ENCODE measurements at regions not wholly inside any gene's neighbourhood (a gene's known extent, or its start where the extent isn't known, plus 50 kb on each side); places are given as distances from the start of the nearest gene placed in this dataset.
"Not testable (repeated sequence)": the region's sequence is repeated elsewhere in the genome, so short reads cannot be mapped to it uniquely, and the experiment has no call there.

DNA sequence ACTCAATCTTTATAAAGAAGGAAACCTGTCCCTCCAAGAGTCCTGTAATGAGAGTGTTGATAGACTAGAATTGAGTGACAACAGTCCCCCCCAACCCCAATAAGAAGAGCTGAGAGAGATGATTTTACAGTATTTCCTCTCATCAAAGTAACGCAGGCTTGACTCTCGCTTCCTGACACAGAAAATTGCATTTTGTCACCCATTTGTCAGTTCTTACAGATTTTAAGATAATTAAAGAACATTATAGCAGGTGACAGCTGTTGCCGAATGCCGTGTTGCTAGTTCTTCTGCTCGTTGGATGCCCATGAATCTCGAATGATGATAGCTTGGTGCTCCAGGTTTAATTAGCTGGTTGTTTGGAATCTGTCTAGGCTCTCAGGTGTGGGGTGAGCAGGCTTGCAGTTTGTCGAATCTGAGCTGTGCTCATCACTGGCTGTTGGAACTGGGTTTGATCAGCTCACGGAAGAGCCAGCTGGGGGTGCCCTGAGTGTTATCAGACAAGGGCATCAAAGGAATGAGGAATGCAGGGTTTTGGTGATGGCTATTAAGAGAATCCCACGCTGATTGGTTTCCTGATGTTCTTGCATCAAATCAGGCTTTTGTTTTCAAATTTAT, 84.8 kb upstream of the CPHXL start:
- no peaks in the 10 kb centered on the region for H3K4me1 Mint-ChIP-seq
- H3K27ac Mint-ChIP-seq, result no peak overlapping the region
- peaks cover 60% of the 10 kb centered on the region for H3K27me3 Mint-ChIP-seq
- no peak for ATAC-seq
- no peak for DNase-seq
- H3K9me3 ChIP-seq (ENCODE audit: control insufficient read depth, low read length, poor library complexity, severe bottlenecking), result no peaks in the 10 kb centered on the region
- H3K36me3 Mint-ChIP-seq (ENCODE audit: low read depth), result peaks cover 3% of the 10 kb centered on the region
- H3K4me3 Mint-ChIP-seq, result no peak overlapping the region

DNA sequence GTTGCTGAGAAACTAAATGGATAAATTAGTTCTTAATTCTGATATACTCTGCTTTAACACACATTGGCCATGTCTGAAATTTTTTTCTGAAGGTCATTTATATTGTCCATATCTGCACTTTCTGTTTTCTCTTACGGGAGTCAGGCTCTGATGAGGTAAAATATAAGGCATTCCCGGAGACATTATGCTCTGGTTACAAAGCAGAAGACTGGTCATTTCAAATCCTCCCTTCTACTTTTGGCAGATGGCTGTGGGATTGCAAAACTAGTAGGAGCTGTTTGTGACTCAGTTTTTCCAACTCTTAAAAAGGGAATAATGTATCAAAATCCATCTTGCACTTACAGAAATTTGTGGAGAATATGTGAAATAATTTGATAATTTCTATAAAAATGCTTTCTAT, 92.2 kb upstream of the CPHXL start:
- peaks cover 3% of the 10 kb centered on the region for H3K9me3 ChIP-seq (ENCODE audit: control insufficient read depth, low read length, poor library complexity, severe bottlenecking)
- H3K36me3 Mint-ChIP-seq (ENCODE audit: low read depth), result peaks cover 6% of the 10 kb centered on the region
- no peak for DNase-seq
- H3K4me1 Mint-ChIP-seq, result no peaks in the 10 kb centered on the region
- no peak overlapping the region for H3K4me3 Mint-ChIP-seq
- no peak overlapping the region for H3K27ac Mint-ChIP-seq
- ATAC-seq, result no peak
- H3K27me3 Mint-ChIP-seq, result peaks cover 34% of the 10 kb centered on the region

DNA sequence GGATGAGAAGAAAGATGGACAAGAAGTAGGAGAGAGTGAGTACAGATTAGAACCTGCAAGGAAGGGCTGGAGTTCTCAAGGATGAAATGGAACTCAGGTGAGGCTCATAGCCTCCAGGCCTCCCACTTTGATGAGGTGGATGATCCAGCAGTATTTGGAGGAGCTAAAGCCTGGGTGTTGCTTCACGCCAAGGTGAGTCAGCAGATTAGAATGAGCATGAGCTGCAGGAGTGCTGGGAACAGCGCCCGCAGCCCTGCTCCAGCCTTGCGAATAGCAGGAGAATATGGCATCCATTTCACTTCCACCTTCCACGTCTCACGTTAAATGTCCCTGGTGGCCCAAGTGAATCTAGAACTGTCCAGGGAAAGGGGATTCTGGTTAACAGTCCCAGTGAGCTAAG, 94.4 kb upstream of the CPHXL start:
- peaks cover 3% of the 10 kb centered on the region for H3K9me3 ChIP-seq (ENCODE audit: control insufficient read depth, low read length, poor library complexity, severe bottlenecking)
- ATAC-seq, result no peak
- H3K4me3 Mint-ChIP-seq, result no peak overlapping the region
- no peaks in the 10 kb centered on the region for H3K4me1 Mint-ChIP-seq
- H3K27ac Mint-ChIP-seq, result no peak overlapping the region
- H3K36me3 Mint-ChIP-seq (ENCODE audit: low read depth), result peaks cover 3% of the 10 kb centered on the region
- peaks cover 22% of the 10 kb centered on the region for H3K27me3 Mint-ChIP-seq
- no peak for DNase-seq

DNA sequence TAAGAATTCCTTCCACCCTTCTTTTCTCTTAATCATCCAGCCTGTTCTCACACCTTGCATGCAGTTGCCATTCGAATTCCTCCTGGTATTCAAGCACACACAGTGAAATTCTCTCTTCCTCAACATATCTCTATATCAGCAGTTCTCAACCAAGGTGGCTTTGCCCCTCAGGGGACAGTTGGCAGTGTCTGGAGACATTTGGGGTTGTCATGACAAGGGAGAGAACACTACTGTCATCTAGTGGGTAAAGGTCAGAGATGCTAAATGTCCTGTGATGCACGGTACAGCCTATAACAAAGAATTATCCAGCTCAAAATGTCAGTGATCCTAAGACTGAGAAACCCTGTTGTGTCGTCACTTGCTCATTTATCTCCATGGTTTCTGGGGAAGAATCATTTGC, 94.8 kb upstream of the CPHXL start:
- H3K27ac Mint-ChIP-seq, result no peak overlapping the region
- H3K9me3 ChIP-seq (ENCODE audit: control insufficient read depth, low read length, poor library complexity, severe bottlenecking), result peaks cover 3% of the 10 kb centered on the region

DNA sequence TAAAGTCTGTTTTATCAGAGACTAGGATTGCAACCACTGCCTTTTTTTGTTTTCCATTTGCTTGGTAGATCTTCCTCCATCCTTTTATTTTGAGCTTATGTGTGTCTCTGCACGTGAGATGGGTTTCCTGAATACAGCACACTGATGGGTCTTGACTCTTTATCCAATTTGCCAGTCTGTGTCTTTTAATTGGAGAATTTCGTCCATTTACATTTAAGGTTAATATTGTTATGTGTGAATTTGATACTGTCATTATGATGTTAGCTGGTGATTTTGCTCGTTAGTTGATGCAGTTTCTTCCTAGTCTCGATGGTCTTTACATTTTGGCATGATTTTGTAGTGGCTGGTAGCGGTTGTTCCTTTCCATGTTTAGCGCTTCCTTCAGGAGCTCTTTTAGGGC, 99.5 kb upstream of the CPHXL start:
- ATAC-seq, result not testable (repeated sequence)

More for the DNA sequence above, 94.8 kb upstream of the CPHXL start:
- DNase-seq, result no peak
- Mint-ChIP-seq H3K4me3 (no peak overlapping the region), H3K36me3 (ENCODE audit: low read depth) (peaks cover 3% of the 10 kb centered on the region), H3K4me1 (no peaks in the 10 kb centered on the region), H3K27me3 (peaks cover 22% of the 10 kb centered on the region)
- no peak for ATAC-seq

DNA sequence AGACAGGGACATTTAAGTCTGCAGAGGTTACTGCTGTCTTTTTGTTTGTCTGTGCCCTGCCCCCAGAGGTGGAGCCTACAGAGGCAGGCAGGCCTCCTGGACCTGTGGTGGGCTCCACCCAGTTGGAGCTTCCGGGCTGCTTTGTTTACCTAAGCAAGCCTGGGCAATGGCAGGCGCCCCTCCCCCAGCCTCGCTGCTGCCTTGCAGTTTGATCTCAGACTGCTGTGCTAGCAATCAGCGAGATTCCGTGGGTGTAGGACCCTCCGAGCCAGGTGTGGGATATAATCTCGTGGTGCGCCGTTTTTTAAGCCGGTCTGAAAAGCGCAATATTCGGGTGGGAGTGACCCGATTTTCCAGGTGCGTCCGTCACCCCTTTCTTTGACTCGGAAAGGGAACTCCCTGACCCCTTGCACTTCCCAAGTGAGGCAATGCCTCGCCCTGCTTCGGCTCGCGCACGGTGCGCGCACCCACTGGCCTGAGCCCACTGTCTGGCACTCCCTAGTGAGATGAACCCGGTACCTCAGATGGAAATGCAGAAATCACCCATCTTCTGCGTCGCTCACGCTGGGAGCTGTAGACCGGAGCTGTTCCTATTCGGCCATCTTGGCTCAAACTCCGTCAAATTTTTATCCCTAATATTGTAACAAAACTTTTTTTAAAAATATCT, 101.2 kb upstream of the CPHXL start:
- DNase-seq; H3K36me3 Mint-ChIP-seq (ENCODE audit: low read depth); H3K4me1 Mint-ChIP-seq; H3K9me3 ChIP-seq (ENCODE audit: control insufficient read depth, low read length, poor library complexity, severe bottlenecking); H3K27me3 Mint-ChIP-seq; H3K27ac Mint-ChIP-seq; ATAC-seq; H3K4me3 Mint-ChIP-seq: not testable (repeated sequence)

More for the DNA sequence above, 99.5 kb upstream of the CPHXL start:
- not testable (repeated sequence) for H3K9me3 ChIP-seq (ENCODE audit: control insufficient read depth, low read length, poor library complexity, severe bottlenecking); DNase-seq; H3K27me3 Mint-ChIP-seq; H3K36me3 Mint-ChIP-seq (ENCODE audit: low read depth); H3K4me3 Mint-ChIP-seq; H3K4me1 Mint-ChIP-seq; H3K27ac Mint-ChIP-seq

DNA sequence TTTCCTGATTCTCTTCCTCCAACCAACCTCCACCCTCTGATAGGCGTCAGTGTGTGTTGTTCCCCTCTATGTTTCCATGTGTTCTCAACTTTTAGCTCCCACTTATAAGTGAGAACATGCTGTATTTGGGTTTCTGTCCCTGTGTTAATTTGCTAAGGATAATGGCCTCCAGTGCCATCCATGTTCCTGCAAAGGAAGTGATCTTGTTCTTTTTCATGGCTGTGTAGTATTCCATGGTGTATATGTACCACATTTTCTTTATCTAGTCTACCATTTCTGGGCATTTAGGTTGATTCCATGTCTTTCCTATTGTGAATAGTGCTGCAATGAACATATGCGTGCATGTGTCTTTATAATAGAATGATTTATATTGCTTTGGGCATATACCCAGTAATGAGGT, 107.1 kb upstream of the CPHXL start:
- H3K36me3 Mint-ChIP-seq (ENCODE audit: low read depth); H3K9me3 ChIP-seq (ENCODE audit: control insufficient read depth, low read length, poor library complexity, severe bottlenecking); H3K4me1 Mint-ChIP-seq; DNase-seq; H3K27ac Mint-ChIP-seq; H3K4me3 Mint-ChIP-seq; ATAC-seq: not testable (repeated sequence)
- peaks cover 19% of the 10 kb centered on the region for H3K27me3 Mint-ChIP-seq

DNA sequence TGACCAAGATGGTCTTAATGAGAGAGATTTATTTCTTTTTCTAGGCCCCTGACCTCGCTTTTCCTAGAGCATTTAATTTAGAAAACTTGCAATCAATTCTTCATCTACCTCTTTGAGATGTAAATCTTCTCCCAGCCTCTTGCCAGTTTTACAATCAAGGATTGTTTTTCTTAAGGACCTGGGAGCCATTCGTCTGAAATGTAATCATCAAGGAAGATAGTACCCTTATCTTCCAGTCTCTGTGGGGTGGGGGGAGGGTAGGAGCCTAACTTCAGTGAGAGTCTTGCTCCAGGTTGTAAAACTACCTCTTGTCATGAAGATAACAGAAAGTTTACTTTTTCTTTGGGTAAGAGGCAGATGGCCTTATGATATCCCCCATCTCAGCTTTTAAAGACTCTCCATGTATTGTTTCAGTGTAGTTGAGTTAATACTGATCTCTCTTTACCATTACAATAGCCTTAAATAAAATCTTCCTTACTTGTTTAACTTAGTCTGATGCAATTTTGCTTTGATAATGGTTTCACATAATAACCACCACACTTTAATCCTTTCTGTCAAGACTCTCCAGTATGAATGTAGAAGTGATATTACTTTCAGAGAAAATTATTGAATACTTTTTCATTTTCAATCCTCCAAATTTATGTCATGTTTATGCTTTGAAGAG, 110.2 kb upstream of the CPHXL start:
- no peaks in the 10 kb centered on the region for H3K36me3 Mint-ChIP-seq (ENCODE audit: low read depth)
- peaks cover 25% of the 10 kb centered on the region for H3K27me3 Mint-ChIP-seq
- H3K27ac Mint-ChIP-seq, result no peak overlapping the region
- DNase-seq (no peak), ATAC-seq (no peak)
- H3K9me3 ChIP-seq (ENCODE audit: control insufficient read depth, low read length, poor library complexity, severe bottlenecking), result peaks cover 4% of the 10 kb centered on the region
- H3K4me1 Mint-ChIP-seq, result no peaks in the 10 kb centered on the region
- H3K4me3 Mint-ChIP-seq, result no peak overlapping the region

DNA sequence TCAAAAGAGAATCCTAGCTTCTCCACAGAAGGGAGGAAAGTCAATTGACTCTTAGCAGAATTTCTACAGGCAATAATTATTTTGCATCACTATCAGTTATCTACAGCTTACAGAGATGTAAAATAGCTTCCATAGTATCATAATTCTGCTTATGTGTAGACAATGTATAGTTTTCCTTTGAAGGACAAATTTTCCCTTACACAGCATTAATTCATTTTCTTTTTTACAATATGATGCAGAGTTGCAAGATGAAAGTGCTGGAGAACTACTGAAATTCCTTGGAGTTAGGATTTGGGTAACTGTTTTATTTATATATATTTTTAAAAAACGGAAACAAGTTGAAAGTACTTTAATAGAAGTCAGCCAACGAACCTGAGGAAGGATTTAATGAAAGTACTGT, 111.0 kb upstream of the CPHXL start:
- Mint-ChIP-seq H3K4me1 (no peaks in the 10 kb centered on the region), H3K36me3 (ENCODE audit: low read depth) (no peaks in the 10 kb centered on the region), H3K4me3 (no peak overlapping the region), H3K27ac (no peak overlapping the region), H3K27me3 (peaks cover 27% of the 10 kb centered on the region)
- peaks cover 4% of the 10 kb centered on the region for H3K9me3 ChIP-seq (ENCODE audit: control insufficient read depth, low read length, poor library complexity, severe bottlenecking)
- no peak for ATAC-seq
- no peak for DNase-seq

DNA sequence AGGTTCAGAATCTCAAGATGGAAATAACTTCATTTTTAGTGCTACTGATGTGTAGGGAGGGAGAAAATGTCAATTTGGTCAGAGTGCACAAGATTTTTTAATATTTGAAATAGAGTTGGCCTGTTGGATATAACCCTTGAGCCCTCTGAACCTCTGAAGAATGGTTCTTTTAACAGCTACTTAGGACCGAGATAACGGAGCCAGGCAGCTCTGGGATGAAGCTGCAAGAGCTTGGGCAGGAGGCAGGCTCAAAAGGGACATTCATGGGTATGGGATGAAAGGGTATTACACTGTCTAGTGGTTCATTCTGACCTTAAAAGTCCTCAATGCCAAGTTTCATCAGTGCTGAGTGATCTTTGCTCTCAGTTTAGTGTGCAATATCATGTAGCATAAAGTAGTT, 111.4 kb upstream of the CPHXL start:
- peaks cover 4% of the 10 kb centered on the region for H3K9me3 ChIP-seq (ENCODE audit: control insufficient read depth, low read length, poor library complexity, severe bottlenecking)
- Mint-ChIP-seq H3K4me3 (no peak overlapping the region), H3K27me3 (peaks cover 27% of the 10 kb centered on the region), H3K36me3 (ENCODE audit: low read depth) (no peaks in the 10 kb centered on the region), H3K27ac (no peak overlapping the region), H3K4me1 (no peaks in the 10 kb centered on the region)
- DNase-seq, result no peak
- no peak for ATAC-seq

DNA sequence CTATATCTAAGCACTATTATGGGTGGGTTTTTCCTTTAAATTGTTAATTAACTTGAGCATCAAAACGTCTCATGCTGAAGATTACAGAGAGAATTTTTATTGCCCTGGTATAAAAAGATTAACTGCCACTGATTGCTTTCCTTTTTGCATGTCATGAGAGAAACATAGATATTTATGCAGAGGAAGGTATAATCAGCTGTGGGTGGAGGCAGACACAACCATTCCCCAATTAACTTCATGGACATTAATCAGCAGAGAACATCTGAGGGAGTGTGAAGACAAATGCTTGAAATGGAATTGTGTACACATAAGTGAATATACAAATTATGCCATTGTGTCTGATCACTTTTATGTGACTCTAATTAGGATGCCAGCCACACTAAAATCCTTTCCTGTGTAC, 115.2 kb upstream of the CPHXL start:
- no peak for ATAC-seq
- DNase-seq, result no peak
- Mint-ChIP-seq H3K27ac (no peak overlapping the region), H3K27me3 (peaks cover 23% of the 10 kb centered on the region), H3K4me1 (no peaks in the 10 kb centered on the region), H3K4me3 (no peak overlapping the region), H3K36me3 (ENCODE audit: low read depth) (no peaks in the 10 kb centered on the region)
- no peaks in the 10 kb centered on the region for H3K9me3 ChIP-seq (ENCODE audit: control insufficient read depth, low read length, poor library complexity, severe bottlenecking)

DNA sequence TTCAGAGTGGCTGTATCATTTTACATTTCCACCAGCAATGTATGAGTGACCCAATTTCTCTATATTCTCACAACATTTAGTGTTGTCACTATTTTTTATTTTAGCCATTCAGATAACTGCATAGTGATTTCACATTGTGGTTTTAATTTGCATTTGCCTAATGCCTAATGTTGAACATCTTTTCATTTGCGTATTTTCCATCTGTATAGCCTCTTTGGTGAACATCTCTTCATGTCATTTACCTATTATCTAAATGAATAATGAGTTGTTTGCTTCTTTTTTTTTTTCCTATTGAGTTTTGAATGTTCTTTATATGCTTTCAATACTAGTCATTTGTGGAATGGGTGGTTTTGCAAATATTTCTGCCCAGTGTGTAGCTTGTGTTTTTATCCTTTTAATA, 120.9 kb upstream of the CPHXL start:
- no peaks in the 10 kb centered on the region for H3K36me3 Mint-ChIP-seq (ENCODE audit: low read depth)
- no peak overlapping the region for H3K4me3 Mint-ChIP-seq
- DNase-seq (no peak), ATAC-seq (no peak)
- peaks cover 20% of the 10 kb centered on the region for H3K27me3 Mint-ChIP-seq
- no peaks in the 10 kb centered on the region for H3K9me3 ChIP-seq (ENCODE audit: control insufficient read depth, low read length, poor library complexity, severe bottlenecking)
- no peaks in the 10 kb centered on the region for H3K4me1 Mint-ChIP-seq
- no peak overlapping the region for H3K27ac Mint-ChIP-seq

DNA sequence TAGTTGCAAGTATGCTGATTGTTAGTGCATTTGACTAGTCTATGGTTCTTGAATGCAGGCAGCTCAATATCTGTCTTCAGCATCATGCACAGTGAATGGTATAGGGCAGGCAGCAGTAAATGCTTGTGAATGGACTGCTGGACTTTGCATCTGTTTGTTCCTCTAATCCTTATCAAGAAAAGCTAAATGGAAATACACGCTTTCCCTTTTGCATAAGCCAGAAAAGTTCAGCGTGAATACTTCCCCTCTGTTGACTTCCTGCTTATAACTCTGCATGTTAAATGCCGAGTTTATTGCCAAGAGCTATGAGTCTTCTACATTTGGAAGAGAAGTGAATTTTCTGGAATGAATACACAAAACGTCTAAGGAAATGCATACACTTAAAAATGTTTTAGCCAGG, 127.9 kb upstream of the CPHXL start:
- no peak for ATAC-seq
- Mint-ChIP-seq H3K36me3 (ENCODE audit: low read depth) (no peaks in the 10 kb centered on the region), H3K27me3 (peaks cover 38% of the 10 kb centered on the region)

More for the DNA sequence above, 127.9 kb upstream of the CPHXL start:
- DNase-seq, result no peak
- Mint-ChIP-seq H3K4me1 (no peaks in the 10 kb centered on the region), H3K27ac (no peak overlapping the region), H3K4me3 (no peak overlapping the region)
- H3K9me3 ChIP-seq (ENCODE audit: control insufficient read depth, low read length, poor library complexity, severe bottlenecking), result no peaks in the 10 kb centered on the region

All from T-helper 17 cell (primary cell).